CD4-positive, alpha-beta T cell treated with Interleukin-4 for 1 hour (primary cell): ENCODE measurements at regions not wholly inside any gene's neighbourhood (a gene's known extent, or its start where the extent isn't known, plus 50 kb on each side); places are given as distances from the start of the nearest gene placed in this dataset.
"Not testable (repeated sequence)": the region's sequence is repeated elsewhere in the genome, so short reads cannot be mapped to it uniquely, and the experiment has no call there.

Experiments
- DNase-seq, 2 donors: peaks; one replicate each; pipeline ENCODE4 v3.0.0-alpha.2; 2020 to 2022

DNA sequence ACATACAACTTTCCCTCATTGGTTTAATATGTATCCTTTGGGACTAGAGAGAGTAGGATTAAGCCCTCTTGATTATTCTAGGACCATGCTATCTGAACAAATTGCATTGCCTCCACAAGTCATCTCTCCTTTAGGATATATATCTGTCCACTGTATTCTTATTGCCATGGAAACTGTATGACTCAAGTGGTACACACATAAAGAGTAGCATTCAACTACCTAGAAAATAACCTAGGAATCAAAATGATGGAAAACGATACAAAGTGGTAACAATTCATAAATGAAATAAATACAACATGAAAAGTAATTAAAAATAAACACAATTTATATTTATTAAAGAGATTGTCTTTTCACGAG, 212.1 kb upstream of the P2RY1 start:
- no peak for DNase-seq

DNA sequence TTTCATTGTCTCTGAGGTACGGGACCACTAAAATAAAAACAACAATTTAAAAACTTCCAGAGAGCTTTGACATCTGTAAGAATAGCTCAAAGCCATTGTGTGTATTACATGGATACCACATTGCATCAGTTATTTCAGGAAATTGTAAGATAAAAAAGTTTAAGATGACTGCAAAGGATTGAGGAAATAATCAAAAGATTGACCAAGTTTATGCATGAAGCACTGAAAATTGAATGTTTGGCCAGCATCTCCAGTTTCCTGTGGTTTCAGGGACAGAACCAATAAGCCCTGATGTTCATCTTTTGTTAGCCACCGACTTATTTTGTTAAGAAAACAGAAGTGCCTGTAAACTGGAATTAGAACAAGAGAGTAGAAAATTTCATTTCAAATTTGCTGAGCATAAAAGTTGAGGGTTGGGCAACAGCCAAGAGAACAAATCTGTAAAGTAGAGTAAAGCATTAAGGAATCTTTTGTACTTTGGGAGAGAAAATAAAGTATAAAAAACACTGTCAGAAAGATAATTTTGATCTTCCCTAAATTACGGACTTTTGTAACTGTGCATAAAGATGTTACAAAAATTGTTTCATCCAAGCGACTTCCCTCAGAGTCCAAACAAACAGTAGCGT, 211.5 kb upstream of the P2RY1 start:
- DNase-seq: no peak

DNA sequence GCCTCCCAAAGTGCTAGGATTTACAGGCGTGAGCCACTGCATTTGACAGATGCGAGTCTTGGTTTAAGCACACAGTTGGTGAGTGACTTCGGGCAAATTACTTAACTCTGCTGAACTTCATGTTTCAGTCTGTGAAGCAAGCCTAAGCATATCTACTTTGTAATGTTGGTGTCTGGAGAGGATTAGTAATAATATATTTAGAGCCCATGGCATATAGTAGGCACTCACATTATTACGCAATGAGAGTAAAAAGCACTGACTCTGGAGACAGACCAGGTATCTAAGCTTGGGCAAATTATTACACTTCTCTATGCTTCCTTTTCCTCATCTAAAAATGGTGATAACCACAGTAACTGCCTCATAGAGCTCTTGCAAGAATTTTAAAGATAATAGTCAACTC, 208.7 kb upstream of the P2RY1 start:
- no peak for DNase-seq

DNA sequence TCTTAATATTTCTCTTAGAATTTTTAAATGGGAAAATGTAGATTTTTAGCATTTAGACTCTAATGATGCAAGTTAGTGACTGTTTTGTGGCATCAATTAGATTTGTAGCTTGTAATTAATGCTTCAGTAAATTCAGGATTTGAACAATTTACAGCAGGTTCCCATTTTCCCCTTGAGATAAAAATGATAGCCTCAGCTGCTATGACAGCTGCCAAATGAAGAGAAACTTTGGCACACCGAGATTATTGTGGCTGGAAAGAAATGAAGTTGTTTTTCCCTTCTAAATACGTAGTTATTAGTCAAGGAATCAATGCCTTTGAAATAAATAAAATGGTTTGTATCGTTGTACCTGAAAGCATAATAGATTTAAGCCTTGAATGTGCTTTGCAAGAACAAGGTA, 206.4 kb upstream of the P2RY1 start:
- DNase-seq: no peak

DNA sequence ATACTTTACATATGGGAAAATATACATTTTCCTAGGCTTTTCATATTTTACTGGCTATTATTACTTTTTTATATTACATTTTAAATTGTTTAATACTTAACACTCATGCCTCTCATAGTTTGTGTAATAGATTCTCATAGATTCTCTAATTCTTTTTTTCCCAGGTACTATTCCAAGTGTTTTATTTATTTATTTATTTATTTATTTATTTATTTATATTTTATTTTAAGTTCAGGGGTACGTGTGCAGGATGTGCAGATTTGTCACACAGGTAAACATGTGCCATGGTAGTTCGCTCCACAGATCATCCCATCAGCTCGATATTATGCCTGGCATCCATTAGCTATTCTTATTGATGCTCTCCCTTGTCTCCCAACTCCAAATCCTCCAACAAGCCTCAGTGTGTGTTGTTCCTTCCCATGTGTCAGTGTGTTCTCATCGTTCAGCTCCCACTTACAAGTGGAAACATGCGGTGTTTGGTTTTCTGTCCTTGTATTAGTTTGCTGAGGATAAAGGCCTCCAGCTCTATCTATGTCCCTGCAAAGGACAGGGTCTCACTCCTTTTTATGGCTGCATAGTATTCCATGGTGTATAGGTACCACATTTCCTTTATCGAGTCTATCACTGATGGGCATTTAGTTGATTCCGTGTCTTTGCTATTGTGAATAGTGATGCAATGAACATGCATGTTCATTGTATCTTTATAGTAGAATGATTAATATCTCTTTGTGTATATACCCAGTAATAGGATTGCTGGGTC, 205.4 kb upstream of the P2RY1 start:
- no peak for DNase-seq

DNA sequence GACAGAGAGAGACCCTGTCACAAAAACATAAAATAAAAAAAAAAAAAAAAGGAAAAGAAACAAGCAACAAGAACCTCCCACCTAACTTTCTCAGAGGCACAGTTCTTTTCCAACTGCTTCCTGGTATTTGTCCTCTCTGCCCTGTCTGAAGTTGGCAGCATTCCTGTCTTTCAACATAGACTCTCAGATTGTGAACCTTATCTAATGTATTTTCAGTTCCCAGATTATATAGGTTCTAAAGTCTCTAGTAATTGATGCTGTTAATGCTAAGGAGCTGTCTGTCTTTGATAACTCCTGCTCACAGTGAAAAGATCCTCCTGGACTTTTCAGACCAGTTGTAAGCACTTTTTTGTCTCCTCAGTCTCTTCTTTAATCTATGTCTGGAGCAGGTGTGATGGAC, 199.5 kb upstream of the P2RY1 start:
- no peak for DNase-seq

DNA sequence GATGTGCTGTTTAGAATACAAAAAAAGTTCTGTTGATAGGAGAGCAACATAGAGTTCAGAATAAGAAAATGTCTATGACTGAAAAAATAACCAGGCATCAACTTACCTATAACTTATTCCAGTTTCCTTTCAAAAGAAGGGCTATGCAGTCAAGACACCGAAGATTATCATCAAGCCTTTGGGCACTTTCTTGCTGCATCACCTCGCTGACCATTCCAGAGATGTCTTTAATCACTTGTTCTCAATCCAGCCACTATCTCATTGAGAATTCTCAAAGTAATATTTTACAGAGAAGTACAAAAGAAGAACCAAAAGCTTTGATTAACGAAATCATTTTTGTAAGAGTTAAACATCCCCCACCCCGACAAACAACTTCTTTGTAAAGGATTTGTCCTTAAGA, 198.3 kb upstream of the P2RY1 start:
- no peak for DNase-seq

DNA sequence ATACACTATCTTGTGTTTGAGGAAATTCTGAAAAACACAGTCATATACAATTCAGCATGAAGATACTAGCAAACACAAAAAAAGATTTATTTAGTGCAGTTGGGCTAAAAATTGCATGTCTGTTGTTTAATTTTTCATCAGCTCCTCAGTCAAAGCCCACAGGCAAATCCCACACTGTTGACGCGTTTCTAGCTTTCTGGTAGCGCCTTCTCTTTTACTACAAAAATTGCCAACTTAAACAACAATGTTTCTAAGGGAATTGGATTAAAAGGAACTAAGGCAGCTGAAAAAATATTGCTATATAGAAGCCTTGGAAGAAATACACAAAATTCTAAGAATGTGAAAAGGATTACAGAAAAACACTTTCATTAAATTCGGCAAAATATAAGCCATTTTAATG, 196.7 kb upstream of the P2RY1 start:
- DNase-seq: no peak

DNA sequence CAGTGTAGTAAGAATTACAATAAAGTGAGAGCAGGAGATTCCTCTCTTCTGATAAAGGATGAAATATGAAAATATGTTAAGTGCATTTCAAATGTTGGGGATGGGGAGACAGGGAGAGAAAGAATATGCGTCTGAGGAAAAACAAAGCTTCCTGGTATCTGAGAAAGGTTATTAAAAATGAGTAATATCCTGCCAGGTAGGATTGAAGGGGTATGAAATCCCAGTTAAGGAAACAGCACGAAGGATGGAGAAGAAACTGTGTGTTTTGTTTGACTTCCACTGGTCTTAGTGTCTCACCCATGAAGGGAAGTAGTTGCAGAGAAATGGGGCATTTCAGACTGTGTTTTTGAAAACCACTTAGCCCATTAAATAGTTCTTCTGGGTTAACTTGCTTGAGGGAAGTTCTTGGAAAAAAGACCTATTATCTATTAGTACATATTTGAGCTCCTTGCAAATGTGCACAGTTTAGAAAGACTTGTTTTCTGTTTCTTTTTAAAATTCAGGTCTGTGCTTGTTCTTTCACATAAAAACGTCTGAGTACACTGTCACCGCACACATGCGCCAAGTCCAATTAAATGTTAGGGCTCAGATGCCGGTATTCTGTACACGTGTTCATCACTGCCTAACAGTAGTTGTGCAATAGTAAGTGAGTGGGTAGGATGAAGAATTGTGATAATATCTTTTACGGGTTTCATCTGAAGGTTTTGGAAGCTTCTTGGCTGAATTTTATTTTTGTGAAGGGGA, 196.1 kb upstream of the P2RY1 start:
- DNase-seq: no peak

DNA sequence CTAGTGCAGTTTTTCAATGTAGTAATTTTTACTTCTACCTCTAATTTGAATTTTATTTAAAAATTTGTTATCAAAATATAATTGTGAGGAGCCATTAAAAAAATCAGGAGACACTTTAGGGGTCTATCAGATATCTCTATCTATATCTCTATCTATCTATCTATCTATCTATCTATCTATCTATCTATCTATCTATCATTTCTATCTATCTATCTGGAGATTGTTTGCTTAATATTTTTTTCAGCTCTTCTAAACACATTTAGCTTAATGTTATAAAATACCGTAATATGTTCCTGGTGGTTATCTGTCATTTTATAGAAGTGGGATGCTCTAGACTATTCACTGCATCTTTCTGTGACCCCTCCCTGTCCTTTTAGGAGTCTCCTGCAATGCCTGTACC, 193.7 kb upstream of the P2RY1 start:
- DNase-seq: no peak

DNA sequence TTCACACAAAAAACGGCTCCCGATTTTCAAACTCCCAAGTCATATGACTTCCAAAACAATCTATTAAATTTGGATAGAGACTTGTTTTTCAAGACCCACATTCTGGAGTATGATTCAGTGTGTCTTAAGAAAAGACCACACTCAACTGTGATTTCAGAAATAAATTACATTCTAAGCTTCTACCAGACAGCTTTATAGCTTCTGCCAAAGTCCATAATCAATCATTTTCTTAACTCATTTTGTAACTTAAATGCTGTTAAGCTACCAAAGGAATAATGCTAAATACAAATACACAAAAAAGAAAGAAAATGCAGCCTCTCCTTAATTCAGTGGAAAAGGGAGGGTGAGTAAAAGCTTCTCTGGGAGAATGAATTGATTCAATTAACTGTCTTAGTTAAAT, 192.3 kb upstream of the P2RY1 start:
- DNase-seq: no peak

DNA sequence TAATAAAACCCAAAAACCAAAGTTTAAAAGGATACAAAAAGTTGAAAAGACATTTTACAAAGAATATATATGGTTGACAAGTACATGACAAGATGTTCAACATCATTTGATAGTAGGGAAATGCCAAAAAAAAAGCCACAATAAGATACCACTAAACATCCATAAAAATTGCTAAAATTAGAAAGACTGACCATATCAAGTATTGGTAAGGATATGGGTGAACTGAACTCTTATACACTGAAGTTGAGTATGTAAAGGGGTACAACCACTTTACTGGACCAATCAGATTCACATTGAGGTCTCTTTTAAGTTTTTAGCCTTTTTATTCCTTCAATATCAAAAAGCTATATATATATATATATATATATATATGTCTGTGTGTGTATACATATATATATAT, 190.5 kb upstream of the P2RY1 start:
- DNase-seq: no peak

DNA sequence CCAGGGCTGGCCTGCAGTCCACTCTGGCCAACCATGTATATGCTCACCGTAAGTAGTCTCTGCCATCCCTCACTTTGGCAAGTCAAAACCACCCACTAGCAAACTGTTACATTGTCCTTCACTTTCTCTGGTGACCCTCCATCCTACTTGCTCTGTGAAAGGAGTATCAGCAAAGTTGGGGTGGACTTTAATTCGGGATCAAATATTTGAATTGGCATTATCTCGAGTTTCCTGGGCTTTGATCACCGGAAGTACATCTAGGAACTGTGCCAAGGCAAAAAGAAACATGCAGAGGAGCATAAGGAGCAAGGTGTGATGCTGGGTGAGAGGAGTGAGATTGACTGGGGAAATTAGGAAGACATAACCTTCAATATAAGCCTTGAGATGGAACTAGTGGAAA, 188.9 kb upstream of the P2RY1 start:
- DNase-seq: no peak

DNA sequence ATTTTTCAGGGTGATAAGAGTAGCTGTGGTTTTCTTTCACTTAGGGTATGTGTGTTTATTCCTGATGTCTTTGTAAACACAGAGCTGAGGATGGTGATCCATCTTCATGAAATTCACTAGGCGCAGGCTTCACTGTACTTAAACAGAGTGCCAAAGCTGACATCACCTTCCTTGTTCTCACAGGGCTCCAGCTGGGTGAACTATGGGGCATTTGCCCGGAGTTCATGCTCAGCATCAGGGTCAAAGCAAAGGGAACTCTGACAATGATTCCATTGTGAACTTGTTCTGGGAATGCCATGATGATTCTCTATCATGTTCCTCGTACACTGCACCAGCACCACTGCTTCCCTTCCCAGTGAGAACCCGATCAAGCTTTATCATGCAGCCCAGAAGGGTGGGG, 184.8 kb upstream of the P2RY1 start:
- no peak for DNase-seq

DNA sequence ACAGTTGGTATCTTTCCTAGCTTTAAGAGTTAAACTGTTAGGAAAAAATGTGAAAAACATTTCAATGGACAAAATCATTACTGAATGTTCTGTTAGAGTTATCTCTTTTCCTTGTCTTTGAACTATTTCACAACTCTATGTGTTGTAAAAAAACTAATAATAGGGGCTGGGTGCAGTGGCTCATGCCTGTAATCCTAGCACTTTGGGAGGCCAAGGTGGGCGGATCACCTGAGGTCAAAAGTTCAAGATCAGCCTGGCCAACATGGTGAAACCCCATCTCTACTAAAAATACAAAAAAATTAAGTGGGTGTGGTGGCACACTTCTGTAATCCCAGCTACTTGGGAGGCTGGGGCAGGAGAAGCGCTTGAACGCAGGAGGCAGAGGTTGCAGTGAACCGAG, 184.0 kb upstream of the P2RY1 start:
- DNase-seq: not testable (repeated sequence)

DNA sequence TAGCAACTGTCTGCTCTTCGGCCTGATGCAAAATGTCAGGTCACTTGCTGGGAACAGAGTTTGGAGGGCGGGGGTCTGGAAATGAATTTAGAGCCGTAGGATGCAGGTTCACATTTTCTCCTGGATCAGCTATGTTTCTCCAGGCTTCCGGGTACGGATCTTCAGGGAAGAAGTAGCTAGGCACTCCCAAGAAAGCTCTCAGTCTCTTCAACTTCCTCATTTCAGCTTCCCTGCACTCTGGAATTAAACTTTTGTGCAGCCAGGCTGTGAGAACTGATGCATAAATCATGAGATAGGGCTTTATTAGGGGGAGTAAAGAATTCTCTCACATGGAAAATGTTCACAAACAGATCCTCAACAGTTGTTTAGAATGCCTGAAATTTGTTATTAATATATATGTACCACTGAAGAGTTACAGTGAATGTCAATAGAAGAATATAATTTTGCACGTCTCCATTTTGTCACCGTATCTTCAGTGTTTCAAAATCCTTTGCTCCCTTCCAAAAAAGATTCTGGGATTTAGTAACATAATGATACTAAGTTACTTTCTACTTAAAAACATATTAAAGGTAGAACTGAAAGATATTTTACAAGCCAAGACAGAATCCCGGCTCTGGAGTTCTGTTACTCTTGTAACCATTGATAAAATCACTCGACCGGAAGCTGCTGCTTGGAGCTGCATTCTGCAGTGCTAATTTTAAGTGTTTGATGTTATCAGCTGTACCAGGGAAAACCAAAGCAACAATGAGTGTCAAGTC, 178.5 kb upstream of the P2RY1 start:
- DNase-seq: no peak

DNA sequence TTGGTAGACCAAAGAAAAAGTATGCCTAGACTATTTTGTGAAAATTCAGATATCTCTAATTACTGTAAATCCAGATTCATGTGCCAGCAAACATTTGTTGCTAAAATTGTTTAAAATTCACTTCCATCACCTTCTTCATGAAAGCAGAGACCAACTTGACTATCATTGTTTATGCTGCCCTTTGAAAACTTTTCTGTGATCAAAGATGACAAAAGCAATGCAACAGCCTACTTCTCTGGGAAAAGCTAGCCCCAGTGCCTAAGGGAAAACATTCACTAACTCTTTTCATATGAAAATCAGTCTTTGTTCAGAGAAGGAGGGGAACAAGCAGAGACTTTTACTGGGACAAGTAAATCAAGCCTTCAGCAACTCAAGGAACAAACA, 178.0 kb upstream of the P2RY1 start:
- no peak for DNase-seq

DNA sequence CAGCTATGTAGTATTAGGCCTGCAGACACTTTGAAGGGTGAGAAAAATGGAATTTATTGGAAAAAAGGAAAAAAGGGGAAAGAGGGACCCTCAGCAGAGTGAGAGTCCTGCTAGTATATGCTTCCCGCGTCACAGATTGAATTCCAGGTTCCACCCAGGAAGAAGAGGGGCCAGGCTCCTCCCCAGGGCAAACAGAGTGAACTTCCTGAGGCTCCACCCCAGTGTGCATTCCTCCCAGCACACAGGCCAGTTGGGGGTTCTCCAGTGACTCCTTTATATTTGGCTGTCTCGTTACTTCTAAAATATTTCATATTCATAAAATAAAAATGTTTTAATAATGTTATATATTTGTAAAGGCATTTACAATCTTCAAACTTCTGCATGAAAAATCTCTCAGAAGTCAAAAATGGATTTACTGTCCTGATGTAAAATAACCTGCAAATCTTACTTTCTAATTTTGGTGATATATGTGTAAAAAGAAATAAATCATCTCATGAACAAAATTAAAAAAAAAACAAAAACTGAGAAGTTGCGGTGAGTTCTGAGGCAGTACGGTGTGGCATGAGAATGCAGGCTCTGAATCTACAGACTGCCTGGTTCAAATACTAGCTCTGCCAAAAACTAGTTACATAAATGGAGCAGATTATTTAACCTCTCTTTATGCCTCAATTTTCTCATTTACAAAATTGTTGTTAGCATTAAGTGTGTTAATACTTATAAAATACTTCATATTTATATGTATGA, 175.8 kb upstream of the P2RY1 start:
- DNase-seq: no peak

DNA sequence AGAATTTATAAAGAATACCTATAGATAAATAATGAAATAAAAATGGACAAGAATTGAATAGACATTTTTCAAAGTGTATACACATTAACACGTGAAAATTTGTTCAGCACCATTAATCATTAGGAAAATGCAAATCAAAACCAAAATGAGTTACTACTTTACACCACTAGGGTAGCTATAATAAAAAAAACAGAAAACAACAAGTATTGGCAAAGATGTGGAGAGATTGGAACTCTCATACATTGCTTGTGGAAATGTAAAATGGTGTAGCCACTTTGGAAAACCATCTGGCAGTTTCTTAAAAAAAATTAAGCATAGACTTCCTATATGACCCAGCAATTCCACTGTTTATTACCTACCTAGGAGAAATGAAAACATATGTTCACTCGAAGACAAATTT, 172.8 kb upstream of the P2RY1 start:
- no peak for DNase-seq

DNA sequence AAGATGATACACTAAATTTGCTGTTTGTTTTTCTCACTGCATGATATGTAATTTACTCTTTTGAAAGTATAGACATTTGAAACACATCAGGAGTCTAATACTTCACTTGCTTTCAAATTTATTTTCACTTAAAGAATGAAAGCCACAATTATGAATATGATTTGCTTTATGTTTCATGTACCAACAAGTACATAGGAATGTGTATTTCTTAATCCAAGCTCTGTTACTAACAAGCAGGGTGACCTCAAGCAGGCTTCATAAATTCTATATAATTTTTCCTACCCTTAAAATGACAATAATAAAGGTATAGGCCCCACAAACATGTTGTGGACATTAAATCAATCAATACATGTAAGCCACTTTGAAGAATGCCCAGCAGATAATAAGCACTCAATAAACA, 170.2 kb upstream of the P2RY1 start:
- DNase-seq: no peak

DNA sequence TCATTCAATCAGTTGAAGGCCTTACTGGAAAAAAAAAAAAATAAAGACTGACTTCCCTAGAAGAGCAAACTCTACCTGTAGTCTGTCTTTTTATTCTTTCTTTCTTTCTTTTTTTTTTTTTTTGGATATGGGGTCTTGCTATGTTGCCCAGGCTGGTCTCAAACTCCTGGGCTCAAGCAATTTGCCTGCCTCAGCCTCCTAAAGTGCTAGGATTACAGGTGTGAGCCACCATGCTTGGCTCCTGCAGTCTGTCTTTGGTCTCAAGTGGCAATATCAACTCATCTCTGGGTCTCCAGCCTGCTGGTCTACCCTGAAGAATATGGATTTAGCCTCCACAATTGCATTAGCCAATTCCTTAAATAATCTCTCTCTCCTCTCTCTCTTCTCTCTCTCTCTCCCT, 167.7 kb upstream of the P2RY1 start:
- no peak for DNase-seq

DNA sequence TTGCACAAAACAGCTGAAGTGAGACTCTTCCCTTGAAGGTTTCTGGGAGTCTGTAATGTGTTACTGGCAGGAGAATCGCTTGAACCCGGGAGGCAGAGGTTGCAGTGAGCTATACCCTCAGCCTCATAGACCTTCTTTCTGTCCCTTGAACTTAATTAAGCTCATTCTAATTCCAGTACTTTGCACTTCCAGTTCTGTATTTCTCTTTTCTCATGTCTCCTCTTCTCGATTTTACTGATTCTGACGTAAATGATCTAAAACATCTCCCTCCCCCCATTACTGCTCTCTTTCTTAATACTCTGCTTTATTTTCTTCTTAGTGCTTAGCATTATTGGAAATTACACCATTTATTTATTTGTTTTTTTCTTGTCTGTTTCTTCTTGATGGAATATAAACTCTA, 165.4 kb upstream of the P2RY1 start:
- no peak for DNase-seq
